ENCODE measurements at regions not wholly inside any gene's neighbourhood (a gene's known extent, or its start where the extent isn't known, plus 50 kb on each side); places are given as distances from the start of the nearest gene placed in this dataset.
"Not testable (repeated sequence)": the region's sequence is repeated elsewhere in the genome, so short reads cannot be mapped to it uniquely, and the experiment has no call there.

GRCh38 chr11:94236416-94236815 lies 68.0 kb upstream of the IZUMO1R start:
- TF ChIP-seq RAD21 (IDR thresholded peaks at IDR 0.05); CTCF (IDR thresholded peaks at IDR 0.05; ENCODE audit: low read depth, low read length, missing input control); ZBTB33 (IDR thresholded peaks at IDR 0.05); RXRA (IDR thresholded peaks at IDR 0.05); FOXA1 (IDR thresholded peaks at IDR 0.05): not testable (repeated sequence)
- TF ChIP-seq, protein P1, sequence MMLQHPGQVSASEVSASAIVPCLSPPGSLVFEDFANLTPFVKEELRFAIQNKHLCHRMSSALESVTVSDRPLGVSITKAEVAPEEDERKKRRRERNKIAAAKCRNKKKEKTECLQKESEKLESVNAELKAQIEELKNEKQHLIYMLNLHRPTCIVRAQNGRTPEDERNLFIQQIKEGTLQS (IDR thresholded peaks at IDR 0.05), result not testable (repeated sequence)
